Liver (tissue), 8 donors: ENCODE measurements at regions not wholly inside any gene's neighbourhood (a gene's known extent, or its start where the extent isn't known, plus 50 kb on each side); places are given as distances from the start of the nearest gene placed in this dataset.
A peak's percentile ranks its signal among the peaks of the same experiment; 100 is the strongest.

Experiments
- DNase-seq: peaks from one replicate; pipeline ENCODE4 v3.0.0-alpha.2; 2017; ENCODE audit warnings: low spot score
- H3K27ac ChIP-seq, 2 donors: one replicate each; pipeline ENCODE4 v1.7.0; 2013; ENCODE audit warnings: inconsistent platforms in 2 of 2, low read length in 2 of 2, control low read depth in 1 of 2, low read depth in 1 of 2, mild to moderate bottlenecking in 1 of 2
- H3K27me3 ChIP-seq, 4 donors: one replicate each; pipeline versions ENCODE4 v1.6.1 to v1.7.0; 2013; ENCODE audit warnings: low read length in 3 of 4, inconsistent platforms in 1 of 4, mild to moderate bottlenecking in 1 of 4, moderate library complexity in 1 of 4; ENCODE audit not compliant: control insufficient read depth in 4 of 4, insufficient read depth in 4 of 4
- H3K36me3 ChIP-seq, 4 donors: one replicate each; pipeline versions ENCODE4 v1.6.1 to v1.7.0; 2013; ENCODE audit warnings: low read length in 3 of 4, mild to moderate bottlenecking in 3 of 4, low read depth in 1 of 4, moderate library complexity in 1 of 4; ENCODE audit not compliant: control insufficient read depth in 4 of 4, insufficient read depth in 3 of 4
- H3K4me1 ChIP-seq, 4 donors: one replicate each; pipeline versions ENCODE4 v1.6.1 to v1.7.0; 2013; ENCODE audit warnings: low read length in 3 of 4, mild to moderate bottlenecking in 3 of 4, moderate library complexity in 1 of 4; ENCODE audit not compliant: control insufficient read depth in 4 of 4, insufficient read depth in 4 of 4
- H3K4me3 ChIP-seq, 3 donors: one replicate each; pipeline versions ENCODE4 v1.6.1 to v1.7.0; 2013; ENCODE audit warnings: low read length in 3 of 3, control low read depth in 1 of 3, low read depth in 1 of 3, mild to moderate bottlenecking in 1 of 3
- H3K9ac ChIP-seq, 2 donors: one replicate each; pipeline ENCODE4 v1.7.0; 2013; ENCODE audit warnings: low read length in 2 of 2, mild to moderate bottlenecking in 2 of 2, moderate library complexity in 2 of 2, control low read depth in 1 of 2, low read depth in 1 of 2
- H3K9me3 ChIP-seq, 4 donors: one replicate each; pipeline versions ENCODE4 v1.6.1 to v1.7.0; 2013; ENCODE audit warnings: low read length in 3 of 4; ENCODE audit not compliant: control insufficient read depth in 4 of 4
- EGR1 ChIP-seq, 2 donors: IDR thresholded peaks; 2 replicates each; pipeline ENCODE4 v1.6.1; 2016 to 2018; ENCODE audit warnings: antibody characterized with exemption in 2 of 2, low read depth in 2 of 2
- FOXA1 ChIP-seq: IDR thresholded peaks from 2 replicates; pipeline ENCODE4 v1.6.1; 2016; ENCODE audit warnings: antibody characterized with exemption
- FOXA2 ChIP-seq: IDR thresholded peaks from 2 replicates; pipeline ENCODE4 v1.6.1; 2016; ENCODE audit warnings: antibody characterized with exemption
- GABPA ChIP-seq, 2 donors: IDR thresholded peaks in 1 of 2; conservative IDR thresholded peaks in 1 of 2; 2 replicates each; pipeline ENCODE4 v1.6.1; 2016; ENCODE audit warnings: antibody characterized with exemption in 2 of 2, mild to moderate bottlenecking in 1 of 2, moderate library complexity in 1 of 2
- HNF4A ChIP-seq, 2 donors: conservative IDR thresholded peaks; 2 replicates each; pipeline ENCODE4 v1.6.1; 2016; ENCODE audit warnings: antibody characterized with exemption in 2 of 2, mild to moderate bottlenecking in 2 of 2
- HNF4G ChIP-seq: IDR thresholded peaks from 2 replicates; pipeline ENCODE4 v1.6.1; 2016; ENCODE audit warnings: antibody characterized with exemption
- NR2F2 ChIP-seq: IDR thresholded peaks from 2 replicates; pipeline ENCODE4 v1.6.1; 2016; ENCODE audit warnings: antibody characterized with exemption
- RXRA ChIP-seq, 2 donors: IDR thresholded peaks; 2 replicates each; pipeline ENCODE4 v1.6.1; 2017 to 2018; ENCODE audit warnings: antibody characterized with exemption in 2 of 2, mild to moderate bottlenecking in 1 of 2
- SP1 ChIP-seq: IDR thresholded peaks from 2 replicates; pipeline ENCODE4 v1.6.1; 2018; ENCODE audit warnings: antibody characterized with exemption, mild to moderate bottlenecking
- TAF1 ChIP-seq: conservative IDR thresholded peaks from 2 replicates; pipeline ENCODE4 v1.6.1; 2016; ENCODE audit warnings: antibody characterized with exemption, mild to moderate bottlenecking
- YY1 ChIP-seq: IDR thresholded peaks from 2 replicates; pipeline ENCODE4 v1.6.1; 2016; ENCODE audit warnings: antibody characterized with exemption, mild to moderate bottlenecking
- WGBS: extraction: QIAGEN DNeasy Blood & Tissue Kit; methylation state at CpG from one replicate; pipeline ENCODE4 v1.1.7; 2013; 5-methylcytosine and 5-hydroxymethylcytosine counted together
- TF ChIP-seq, protein P1 (sequence below): fragments of 150-350 bp; IDR thresholded peaks from 2 replicates; pipeline ENCODE4 v1.5.1; 2017; ENCODE audit warnings: improper control_type of control experiment, low read depth, low read length; ENCODE audit not compliant: missing input control
- TF ChIP-seq, protein P2 (sequence below): IDR thresholded peaks from 2 replicates; pipeline ENCODE4 v1.6.1; 2016; ENCODE audit warnings: antibody characterized with exemption, mild to moderate bottlenecking
- TF ChIP-seq, protein P3 (sequence below): IDR thresholded peaks from 2 replicates; pipeline ENCODE4 v1.6.1; 2016; ENCODE audit warnings: antibody characterized with exemption
- TF ChIP-seq, protein P4 (sequence below): IDR thresholded peaks from 2 replicates; pipeline ENCODE4 v1.6.1; 2016; ENCODE audit warnings: antibody characterized with exemption
- donor health status: healthy.
- donor health status: healthy.
- donor health status: healthy.
- donor health status: healthy.
- donor health status: healthy.

DNA sequence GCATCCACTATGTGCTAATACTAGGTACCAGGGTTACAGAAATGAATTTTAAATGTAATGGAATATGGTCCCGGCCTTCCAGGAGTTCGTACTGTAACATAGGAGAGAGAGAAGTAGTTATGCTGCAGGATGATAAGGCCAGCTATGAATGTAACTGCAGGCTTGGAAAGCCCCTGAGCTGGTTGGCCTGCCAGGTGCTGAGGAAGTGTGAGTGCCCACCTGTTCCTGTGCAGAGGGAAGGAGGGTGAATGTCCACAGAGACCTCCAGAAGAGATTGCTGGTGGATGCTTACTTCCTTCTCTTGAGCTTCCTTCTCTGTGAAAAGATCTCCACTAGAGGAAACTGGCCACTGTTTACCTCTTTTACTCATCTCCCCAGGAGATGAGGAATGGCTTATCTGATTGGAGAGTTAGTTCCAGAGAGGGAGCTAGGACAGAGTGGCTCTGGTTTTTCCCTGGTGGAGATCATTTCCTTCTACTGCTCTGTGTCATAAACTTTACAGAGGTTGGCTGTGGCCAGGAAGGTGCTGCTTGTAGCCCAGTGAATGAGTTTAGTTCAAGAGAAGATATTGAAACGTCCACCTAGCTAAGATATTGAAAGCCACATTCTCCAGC lies 114.0 kb upstream of the LNX1 start:
- H3K4me1 ChIP-seq, result peaks cover 4 to 25% (median 12%) of the 10 kb centered on the region in 4 donors
- H3K4me3 ChIP-seq, result no peak overlapping the region
- no peaks in the 10 kb centered on the region for H3K36me3 ChIP-seq
- no peaks in the 10 kb centered on the region for H3K27me3 ChIP-seq
- WGBS, result 85% methylated on average over 3 of the region's 3 CpGs
- H3K27ac ChIP-seq, result no peak overlapping the region
- no peaks in the 10 kb centered on the region for H3K9me3 ChIP-seq
- no peak for DNase-seq
- no peak overlapping the region for H3K9ac ChIP-seq
- no peak for TF ChIP-seq FOXA2

DNA sequence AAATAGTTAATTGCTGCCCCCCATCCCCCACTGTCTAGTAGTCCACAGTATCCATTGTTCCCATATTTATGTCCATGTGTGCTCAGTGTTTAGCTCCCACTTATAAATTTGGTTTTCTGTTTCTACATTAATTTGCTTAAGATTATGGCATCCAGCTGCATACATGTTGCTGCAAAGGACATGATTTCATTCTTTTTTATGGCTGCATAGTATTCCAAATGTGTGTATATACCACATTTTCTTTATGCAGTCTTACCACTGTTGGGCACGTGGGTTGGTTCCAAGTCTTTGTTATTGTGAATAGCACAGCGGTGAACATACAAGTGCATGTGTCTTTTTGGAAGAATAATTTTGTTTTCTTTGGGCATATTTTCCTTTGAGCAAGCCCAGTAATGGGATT lies 113.0 kb upstream of the LNX1 start:
- Histone ChIP-seq H3K4me3 (no peak overlapping the region), H3K27ac (no peak overlapping the region), H3K9me3 (no peaks in the 10 kb centered on the region), H3K4me1 (peaks cover 4 to 25% (median 12%) of the 10 kb centered on the region in 4 donors), H3K27me3 (no peaks in the 10 kb centered on the region), H3K36me3 (no peaks in the 10 kb centered on the region), H3K9ac (no peak overlapping the region)
- 95% methylated on average over 2 of the region's 2 CpGs for WGBS
- TF ChIP-seq NR2F2, result no peak
- no peak for TF ChIP-seq GABPA (IDR thresholded peaks at IDR 0.05 in 1 of 2, conservative IDR thresholded peaks at IDR 0.05 in 1 of 2)
- TF ChIP-seq, protein P1, sequence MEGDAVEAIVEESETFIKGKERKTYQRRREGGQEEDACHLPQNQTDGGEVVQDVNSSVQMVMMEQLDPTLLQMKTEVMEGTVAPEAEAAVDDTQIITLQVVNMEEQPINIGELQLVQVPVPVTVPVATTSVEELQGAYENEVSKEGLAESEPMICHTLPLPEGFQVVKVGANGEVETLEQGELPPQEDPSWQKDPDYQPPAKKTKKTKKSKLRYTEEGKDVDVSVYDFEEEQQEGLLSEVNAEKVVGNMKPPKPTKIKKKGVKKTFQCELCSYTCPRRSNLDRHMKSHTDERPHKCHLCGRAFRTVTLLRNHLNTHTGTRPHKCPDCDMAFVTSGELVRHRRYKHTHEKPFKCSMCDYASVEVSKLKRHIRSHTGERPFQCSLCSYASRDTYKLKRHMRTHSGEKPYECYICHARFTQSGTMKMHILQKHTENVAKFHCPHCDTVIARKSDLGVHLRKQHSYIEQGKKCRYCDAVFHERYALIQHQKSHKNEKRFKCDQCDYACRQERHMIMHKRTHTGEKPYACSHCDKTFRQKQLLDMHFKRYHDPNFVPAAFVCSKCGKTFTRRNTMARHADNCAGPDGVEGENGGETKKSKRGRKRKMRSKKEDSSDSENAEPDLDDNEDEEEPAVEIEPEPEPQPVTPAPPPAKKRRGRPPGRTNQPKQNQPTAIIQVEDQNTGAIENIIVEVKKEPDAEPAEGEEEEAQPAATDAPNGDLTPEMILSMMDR, result no peak
- no peak for TF ChIP-seq SP1
- no peak for TF ChIP-seq EGR1 (IDR thresholded peaks at IDR 0.05; ENCODE audit: low read depth in 2 of 2)
- no peak for TF ChIP-seq RXRA (IDR thresholded peaks at IDR 0.05)
- TF ChIP-seq HNF4A (conservative IDR thresholded peaks at IDR 0.05), result no peak
- TF ChIP-seq YY1, result no peak
- TF ChIP-seq, protein P2, sequence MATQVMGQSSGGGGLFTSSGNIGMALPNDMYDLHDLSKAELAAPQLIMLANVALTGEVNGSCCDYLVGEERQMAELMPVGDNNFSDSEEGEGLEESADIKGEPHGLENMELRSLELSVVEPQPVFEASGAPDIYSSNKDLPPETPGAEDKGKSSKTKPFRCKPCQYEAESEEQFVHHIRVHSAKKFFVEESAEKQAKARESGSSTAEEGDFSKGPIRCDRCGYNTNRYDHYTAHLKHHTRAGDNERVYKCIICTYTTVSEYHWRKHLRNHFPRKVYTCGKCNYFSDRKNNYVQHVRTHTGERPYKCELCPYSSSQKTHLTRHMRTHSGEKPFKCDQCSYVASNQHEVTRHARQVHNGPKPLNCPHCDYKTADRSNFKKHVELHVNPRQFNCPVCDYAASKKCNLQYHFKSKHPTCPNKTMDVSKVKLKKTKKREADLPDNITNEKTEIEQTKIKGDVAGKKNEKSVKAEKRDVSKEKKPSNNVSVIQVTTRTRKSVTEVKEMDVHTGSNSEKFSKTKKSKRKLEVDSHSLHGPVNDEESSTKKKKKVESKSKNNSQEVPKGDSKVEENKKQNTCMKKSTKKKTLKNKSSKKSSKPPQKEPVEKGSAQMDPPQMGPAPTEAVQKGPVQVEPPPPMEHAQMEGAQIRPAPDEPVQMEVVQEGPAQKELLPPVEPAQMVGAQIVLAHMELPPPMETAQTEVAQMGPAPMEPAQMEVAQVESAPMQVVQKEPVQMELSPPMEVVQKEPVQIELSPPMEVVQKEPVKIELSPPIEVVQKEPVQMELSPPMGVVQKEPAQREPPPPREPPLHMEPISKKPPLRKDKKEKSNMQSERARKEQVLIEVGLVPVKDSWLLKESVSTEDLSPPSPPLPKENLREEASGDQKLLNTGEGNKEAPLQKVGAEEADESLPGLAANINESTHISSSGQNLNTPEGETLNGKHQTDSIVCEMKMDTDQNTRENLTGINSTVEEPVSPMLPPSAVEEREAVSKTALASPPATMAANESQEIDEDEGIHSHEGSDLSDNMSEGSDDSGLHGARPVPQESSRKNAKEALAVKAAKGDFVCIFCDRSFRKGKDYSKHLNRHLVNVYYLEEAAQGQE, result no peak
- TF ChIP-seq HNF4G, result no peak
- TF ChIP-seq, protein P3, sequence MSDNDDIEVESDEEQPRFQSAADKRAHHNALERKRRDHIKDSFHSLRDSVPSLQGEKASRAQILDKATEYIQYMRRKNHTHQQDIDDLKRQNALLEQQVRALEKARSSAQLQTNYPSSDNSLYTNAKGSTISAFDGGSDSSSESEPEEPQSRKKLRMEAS, result no peak
- TF ChIP-seq TAF1, result no peak
- DNase-seq, result no peak

DNA sequence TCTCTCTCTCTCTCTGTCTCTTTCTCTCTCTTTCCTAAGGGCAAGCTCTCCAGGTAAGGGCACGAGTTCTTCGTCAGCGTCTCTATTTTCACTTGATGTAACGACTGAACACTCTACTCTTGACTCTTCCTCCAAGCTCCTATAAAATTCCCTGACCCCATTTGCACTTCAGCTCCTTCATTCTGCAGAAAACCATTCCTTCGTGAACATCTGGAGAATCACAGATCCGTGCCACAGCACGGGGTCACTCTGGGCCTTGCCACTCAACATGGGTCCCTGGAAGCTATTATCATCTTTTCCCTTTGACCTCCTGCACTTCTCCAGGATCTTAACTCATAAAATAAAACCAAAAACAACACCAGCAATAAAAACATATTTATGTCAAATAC lies 112.0 kb upstream of the LNX1 start:
- Histone ChIP-seq H3K36me3 (no peaks in the 10 kb centered on the region), H3K9me3 (no peaks in the 10 kb centered on the region), H3K27me3 (no peaks in the 10 kb centered on the region), H3K9ac (no peak overlapping the region), H3K4me1 (peaks cover 4 to 25% (median 12%) of the 10 kb centered on the region in 4 donors), H3K4me3 (no peak overlapping the region), H3K27ac (peak overlapping the region; percentile 32 to 51)
- no peak for DNase-seq
- 53% methylated on average over 7 of the region's 7 CpGs for WGBS
- TF ChIP-seq, protein P4, sequence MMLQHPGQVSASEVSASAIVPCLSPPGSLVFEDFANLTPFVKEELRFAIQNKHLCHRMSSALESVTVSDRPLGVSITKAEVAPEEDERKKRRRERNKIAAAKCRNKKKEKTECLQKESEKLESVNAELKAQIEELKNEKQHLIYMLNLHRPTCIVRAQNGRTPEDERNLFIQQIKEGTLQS, result no peak
- no peak for TF ChIP-seq FOXA2
- TF ChIP-seq EGR1 (IDR thresholded peaks at IDR 0.05; ENCODE audit: low read depth in 2 of 2), result no peak
- TF ChIP-seq, protein P1, result no peak
- no peak for TF ChIP-seq GABPA (IDR thresholded peaks at IDR 0.05 in 1 of 2, conservative IDR thresholded peaks at IDR 0.05 in 1 of 2)
- TF ChIP-seq SP1, result no peak
- TF ChIP-seq, protein P2, result no peak
- no peak for TF ChIP-seq YY1
- no peak for TF ChIP-seq NR2F2
- TF ChIP-seq FOXA1, result no peak
